Body of pancreas (tissue), 4 donors: ENCODE measurements at regions not wholly inside any gene's neighbourhood (a gene's known extent, or its start where the extent isn't known, plus 50 kb on each side); places are given as distances from the start of the nearest gene placed in this dataset.

Experiments
- CTCF ChIP-seq, 7 experiments: fragments of 450-650 bp in 4 of 7; fragments of 200-600 bp in 3 of 7; sonication (generic) in 3 of 7; IDR thresholded peaks; one replicate each; pipeline ENCODE4 v1.5.1; 2016 to 2019; ENCODE audit warnings: antibody characterized with exemption in 7 of 7
- POLR2A ChIP-seq, 3 donors: fragments of 450-650 bp; IDR thresholded peaks; one replicate each; pipeline ENCODE4 v1.6.1; 2016; ENCODE audit warnings: antibody characterized with exemption in 3 of 3, mild to moderate bottlenecking in 2 of 3

- no peak for TF ChIP-seq POLR2A (IDR thresholded peaks at IDR 0.05)
- no peak for TF ChIP-seq CTCF (IDR thresholded peaks at IDR 0.05)
These were observed 101.1 kb upstream of the SLC39A10 start for GRCh38 chr2:195555971-195556370.
